Activated CD4-positive, CD25-positive, alpha-beta regulatory T cell treated with anti-CD3 and anti-CD28 coated beads, Interleukin-2, amount 50 U/mL, for 16 hours (primary cell): ENCODE measurements at regions not wholly inside any gene's neighbourhood (a gene's known extent, or its start where the extent isn't known, plus 50 kb on each side); places are given as distances from the start of the nearest gene placed in this dataset.
"Not testable (repeated sequence)": the region's sequence is repeated elsewhere in the genome, so short reads cannot be mapped to it uniquely, and the experiment has no call there.

ENCODE experiments used
- DNase-seq: peaks from one replicate; pipeline ENCODE4 v3.0.0-alpha.2; 2020; ENCODE audit warnings: low read depth, low spot score

DNA sequence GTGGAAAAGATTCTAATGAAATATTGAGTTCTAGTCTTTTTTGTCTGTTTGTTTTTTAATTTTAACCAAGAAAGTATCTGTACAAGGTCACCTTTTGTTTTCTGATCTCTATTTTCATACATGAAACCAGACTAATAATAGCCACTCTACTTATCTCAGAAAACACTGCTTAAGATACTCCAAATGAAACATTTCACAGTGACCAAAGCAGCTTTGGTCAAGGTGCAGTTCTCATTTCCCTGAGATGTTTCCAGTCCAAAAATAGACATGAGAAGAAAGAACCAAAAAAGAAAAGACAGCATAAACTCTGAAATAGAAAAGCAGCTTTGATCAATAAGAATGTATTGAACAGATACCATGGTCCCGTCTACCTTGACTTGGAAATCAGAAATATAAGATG is 782.8 kb downstream of the RAB28 start:
- DNase-seq = no peak

GRCh38 chr4:12697970-12698369 is 786.2 kb downstream of the RAB28 start:
- no peak for DNase-seq

DNA sequence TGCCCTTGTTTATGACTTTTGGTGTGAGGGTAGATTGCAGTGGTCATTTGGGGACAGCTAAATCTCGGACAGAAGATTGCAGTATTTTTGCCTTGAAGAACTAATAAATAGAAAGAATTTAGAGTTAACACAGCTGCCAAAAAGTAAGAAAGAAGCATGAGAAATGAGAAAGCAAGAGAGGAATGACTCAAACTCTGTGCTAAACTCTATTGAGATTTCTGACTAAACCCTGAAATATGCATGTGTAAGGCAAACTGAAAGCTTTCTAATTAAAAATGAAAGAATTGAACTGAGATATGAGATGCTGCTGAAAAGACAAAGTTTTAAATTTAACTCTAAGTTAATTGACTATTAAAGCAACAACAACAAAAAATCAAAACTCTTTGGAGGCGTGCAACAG is 791.3 kb downstream of the RAB28 start:
- DNase-seq = no peak

DNA sequence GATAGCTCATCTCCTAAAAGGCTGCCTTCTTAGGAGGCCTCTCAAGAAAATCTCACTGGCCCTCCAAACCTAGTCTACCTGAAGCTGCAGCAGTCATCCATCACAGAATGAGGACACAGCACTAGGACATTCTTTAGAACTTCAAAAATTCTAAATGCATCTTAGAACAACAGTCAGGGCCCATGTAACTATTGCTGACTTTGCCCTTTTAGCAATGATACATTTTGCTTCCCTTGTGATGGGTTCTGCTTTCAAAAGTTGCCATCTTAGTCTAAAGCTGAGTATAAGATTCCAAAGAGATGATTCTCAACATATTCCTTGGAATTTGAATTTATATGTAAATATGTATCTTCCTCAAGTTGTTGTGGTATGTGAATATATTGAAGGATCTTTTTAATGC is 793.0 kb downstream of the RAB28 start:
- DNase-seq = no peak

DNA sequence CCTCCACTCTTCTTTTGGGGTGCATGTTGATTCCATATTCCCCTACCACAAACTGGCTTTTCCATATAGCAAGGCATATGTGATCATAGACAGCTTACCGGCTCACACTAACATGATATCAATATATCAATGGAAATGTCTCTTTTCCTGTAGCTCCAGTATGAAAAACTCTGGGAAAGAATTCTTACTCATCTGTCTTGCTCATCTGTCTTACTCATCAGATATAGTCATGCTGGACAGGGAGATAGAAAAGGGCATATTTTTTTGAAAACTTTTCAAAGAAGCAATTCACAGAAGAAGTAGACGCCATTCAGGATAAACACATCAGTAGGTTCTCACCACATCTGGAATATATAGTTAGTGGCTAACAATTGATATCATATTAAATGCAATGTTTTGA is 794.7 kb downstream of the RAB28 start:
- DNase-seq = no peak

GRCh38 chr4:12679217-12679616 is 804.9 kb downstream of the RAB28 start:
- no peak for DNase-seq

DNA sequence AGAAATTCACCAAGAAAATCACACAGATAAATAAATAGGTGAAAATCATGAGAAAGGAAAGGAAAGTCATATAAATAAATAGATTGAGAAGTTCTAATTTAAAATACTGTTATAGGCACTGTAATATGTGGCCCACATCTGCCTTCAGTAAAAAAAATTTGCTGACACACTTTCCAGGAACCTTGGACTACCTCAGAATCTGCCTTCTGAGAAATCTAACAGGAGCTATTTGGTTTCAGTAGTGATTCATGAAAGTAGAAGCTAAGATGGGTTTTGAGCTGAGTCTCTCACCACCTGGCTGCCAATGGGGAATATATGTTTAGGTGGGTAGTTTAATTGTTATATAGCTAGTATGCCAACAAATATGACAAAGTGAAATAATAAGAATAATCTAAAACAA is 810.0 kb downstream of the RAB28 start:
- DNase-seq = no peak

DNA sequence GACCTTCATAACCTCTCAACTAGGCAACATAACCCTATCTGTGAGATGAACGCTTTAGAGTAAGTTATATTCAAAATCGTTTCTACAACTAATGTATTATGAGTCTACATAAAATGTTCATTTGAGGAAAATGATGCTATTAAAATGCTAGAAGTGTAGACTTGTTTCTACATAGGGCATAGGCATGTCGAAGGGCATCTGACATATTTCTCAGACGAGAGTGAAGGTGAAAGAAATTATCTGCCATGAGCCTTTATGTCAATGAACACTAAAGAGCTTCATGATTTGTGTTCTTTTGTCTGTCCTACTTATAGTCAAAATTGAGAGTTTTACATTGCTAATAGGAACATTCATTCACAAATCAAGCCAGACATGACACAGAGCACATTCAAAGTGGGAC is 811.8 kb downstream of the RAB28 start:
- no peak for DNase-seq

DNA sequence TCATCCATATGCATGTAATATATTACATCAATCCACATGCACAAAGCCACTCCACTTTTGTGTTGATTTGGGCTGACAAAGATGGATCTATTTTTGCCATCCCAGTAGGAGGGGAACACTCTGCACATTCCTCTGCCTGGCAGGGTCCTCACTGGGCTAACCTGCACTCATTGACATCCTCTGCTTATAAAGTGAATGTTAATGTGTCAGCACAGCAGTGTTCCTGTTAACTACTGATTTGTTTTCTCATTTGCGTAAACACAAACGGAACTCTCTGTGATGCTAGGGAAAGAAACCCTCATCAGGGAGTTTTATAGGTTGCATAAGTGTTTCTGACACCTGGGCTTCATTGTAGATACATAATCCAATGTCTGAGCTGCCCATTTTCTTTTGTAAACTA is 826.0 kb downstream of the RAB28 start:
- DNase-seq = no peak

DNA sequence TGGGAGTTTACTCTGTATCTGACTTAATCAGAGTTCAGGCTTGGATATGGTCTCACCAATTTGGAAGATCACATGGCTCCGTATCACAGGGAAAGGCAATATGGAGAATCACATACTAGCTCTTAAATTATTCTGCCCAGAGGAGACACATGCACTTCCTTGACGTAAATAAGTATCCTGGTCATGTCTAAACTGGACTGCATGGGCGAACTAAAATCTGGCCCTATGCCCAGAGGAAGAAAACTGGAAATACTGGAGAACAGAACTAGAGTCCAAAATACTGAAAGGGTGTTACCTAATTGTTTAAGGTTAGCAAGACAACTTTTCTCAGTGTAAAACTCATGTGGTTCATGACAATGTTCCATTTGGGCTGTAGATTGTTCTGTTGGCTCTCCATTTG is 832.3 kb downstream of the RAB28 start:
- DNase-seq = no peak

DNA sequence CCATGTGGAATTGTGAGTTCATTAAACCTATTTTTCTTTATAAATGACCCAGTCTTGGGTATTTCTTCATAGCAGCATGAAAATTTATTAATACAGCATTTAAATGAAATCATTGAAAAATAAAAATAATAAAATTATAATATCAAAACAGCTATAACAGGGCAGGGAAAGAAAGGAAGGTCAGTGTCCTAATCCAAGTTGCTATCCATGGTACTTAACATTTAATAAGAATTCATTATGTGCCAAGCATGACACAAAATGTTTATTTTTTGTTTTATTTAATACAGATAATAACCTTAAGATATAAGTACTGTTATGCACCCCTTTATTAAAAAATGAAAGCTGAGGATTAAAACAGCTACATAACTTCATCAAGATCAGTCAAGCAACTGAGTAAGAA is 838.4 kb downstream of the RAB28 start:
- no peak for DNase-seq

DNA sequence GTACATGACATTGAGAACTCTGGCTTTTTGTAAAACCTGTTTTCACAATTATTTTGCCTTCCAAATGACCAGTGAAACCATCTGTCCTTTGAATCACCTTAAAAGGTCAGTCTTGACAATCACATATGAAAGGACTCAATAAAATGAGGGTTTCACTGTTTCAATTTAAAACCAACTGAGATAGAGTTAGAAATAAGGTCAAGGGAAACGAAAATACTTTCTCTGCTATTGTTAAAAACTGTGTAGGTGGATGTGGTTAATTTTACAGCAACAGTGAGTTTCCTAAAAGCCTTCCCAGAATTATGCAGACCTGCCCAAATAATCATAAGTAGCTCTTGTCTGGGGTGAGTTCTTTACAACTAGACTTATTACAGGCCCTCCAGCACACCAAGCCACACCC is 839.9 kb downstream of the RAB28 start:
- DNase-seq = no peak

GRCh38 chr4:12636191-12636590 is 847.9 kb downstream of the RAB28 start:
- DNase-seq = no peak

DNA sequence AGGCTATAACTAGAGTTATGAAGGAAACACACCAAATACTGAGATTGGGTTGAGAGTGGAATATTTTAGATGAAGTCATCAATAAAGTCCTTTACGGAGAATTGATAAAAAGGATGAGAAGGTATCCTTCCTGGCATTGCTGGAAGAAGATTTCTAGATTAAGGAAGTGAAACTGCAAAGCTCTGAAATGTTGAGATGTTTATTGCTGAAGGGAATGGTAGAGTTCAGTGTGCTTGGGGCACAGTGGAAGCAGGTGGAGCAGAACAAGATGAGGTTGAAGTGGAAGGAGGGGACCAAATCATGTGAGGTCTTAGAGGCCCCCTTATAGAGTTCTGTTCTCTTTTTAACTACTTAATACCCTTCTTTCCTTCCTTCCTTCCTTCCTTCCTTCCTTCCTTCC is 848.5 kb downstream of the RAB28 start:
- DNase-seq = no peak

DNA sequence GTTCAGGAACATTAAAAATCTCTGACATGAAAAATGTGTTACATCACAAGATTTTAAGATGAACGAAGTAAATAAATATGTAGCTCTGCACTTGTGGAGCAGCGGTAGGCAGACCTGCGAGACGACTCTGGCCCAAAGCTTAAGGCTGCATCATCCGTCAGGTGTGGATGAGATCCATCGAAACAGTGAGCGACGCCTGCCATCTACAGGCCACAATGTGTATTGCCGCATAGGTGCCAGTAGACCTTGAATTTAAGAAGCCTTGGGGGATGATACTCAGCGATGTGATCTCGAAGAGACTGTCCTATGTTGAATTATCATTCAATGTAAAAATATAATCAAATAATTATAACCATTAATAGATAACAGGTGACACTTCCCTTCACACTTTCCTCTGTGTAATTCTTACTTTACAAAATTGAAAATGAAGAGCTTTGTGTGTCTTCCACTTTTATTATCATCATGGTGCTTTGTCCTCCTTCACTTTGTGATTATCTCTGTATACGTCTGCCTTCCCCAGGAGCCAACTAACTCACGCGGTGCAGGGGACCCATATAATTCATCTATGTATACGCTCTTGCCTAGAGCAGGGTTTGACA is 851.0 kb downstream of the RAB28 start:
- DNase-seq = peak; percentile 39

- DNase-seq = no peak
These were observed 868.3 kb downstream of the RAB28 start for GRCh38 chr4:12615822-12616221.

GRCh38 chr4:12612876-12613275 is 871.3 kb downstream of the RAB28 start:
- DNase-seq = no peak

DNA sequence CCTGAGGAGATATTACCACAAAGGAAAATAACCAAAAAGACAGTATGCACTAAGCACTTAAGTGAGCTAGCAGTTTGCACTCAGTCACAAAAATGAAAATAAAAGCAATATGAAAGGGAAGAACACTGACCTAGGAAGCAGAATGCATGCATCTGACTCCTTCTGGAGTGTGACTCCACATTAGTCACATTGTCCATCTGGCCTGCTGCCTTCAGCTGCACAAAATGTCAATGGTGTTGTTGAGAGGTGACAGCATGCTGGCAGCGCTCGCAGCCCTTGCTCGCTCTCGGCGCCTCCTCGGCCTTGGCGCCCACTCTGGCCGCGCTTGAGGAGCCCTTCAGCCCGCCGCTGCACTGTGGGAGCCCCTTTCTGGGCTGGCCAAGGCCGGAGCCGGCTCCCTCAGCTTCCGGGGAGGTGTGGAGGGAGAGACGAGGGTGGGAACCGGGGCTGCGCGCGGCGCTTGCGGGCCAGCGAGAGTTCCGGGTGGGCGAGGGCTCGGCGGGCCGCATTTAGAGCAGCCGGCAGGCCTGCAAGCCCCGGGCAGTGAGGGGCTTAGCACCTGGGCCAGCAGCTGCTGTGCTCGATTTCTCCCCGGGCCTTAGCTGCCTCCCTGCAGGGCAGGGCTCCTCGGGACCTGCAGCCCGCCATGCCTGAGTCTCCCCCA is 874.8 kb downstream of the RAB28 start:
- not testable (repeated sequence) for DNase-seq

DNA sequence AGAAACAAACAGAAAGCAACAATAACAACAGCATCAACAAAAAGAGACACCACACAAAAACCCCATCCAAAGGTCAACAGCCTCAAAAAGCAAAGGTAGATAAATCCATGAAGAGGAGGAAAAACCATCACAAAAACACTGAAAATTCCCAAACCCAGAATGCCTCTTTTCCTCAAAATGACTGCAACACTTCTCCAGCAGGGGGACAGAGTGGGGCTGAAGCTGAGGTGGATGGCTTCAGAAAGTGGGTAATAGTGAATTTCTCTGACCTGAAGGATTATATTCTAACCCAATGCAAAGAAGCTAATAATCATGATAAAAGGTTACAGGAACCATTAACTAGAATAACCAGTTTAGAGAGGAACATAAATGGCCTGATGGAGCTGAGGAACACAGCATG is 888.2 kb downstream of the RAB28 start:
- no peak for DNase-seq

DNA sequence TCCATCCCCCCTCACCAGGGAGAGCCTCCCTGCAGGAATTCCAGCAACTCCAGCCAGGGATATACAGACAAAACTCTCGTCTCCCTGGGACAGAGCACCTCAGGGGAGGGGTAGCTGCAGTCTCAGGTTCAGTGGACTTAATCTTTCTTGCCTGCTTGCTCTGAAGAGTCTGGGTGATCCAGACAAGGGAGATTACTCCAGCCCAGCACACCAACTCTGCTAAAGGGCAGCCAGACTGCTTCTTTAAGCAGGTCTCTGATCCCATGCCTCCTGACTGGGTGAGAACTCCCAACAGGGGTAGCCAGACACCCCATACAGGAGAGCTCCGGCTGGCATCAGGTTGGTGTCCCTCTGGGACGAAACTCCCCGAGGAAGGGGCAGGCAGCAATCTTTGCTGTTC is 888.7 kb downstream of the RAB28 start:
- no peak for DNase-seq

DNA sequence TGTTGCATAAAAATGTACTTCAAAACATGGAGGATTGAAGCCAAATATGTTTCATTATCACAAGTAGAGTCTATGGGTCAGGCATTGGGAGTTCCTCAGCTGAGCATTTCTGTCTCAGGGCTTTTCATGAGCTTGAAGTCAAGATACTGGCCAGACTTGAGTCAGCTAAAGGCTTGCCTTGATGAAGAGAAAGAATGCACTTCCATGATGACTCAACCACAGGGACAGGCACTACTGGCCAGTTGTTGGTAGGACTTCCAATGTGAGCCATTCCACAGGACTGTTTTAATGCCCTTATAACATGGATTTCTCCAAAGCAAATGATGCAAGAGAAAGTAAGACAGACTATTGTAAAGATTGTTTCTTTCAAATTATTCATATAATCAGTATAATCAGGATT is 895.6 kb downstream of the RAB28 start:
- no peak for DNase-seq

- DNase-seq = no peak
These were observed 897.7 kb downstream of the RAB28 start for GRCh38 chr4:12586242-12587006.
